K562 (cell line): ENCODE measurements at regions not wholly inside any gene's neighbourhood (a gene's known extent, or its start where the extent isn't known, plus 50 kb on each side); places are given as distances from the start of the nearest gene placed in this dataset.

ENCODE experiments used
- ATAC-seq: fragments of 200-7000 bp; cut with Tn5 transposase; 3 replicates; pipeline ENCODE4 v1.9.1; 2020; ENCODE audit warnings: moderate library complexity
- BruUV-seq: library from RNA; stranded (reverse); fragments of 400-500 nt; replicated peaks from 2 replicates; lab custom pipeline; 2021; lab: Mats Ljungman, UMichigan
- CTCF ChIA-PET: fragments of 300-600 bp; formaldehyde crosslinking; extraction: SDS; loops from one replicate; lab custom pipeline; 2021; ENCODE audit warnings: low intra/inter-chr PET ratio; lab: Yijun Ruan, JAX
- POLR2A ChIA-PET: fragments of 300-600, 350-650 bp; sonication (Branson Sonifier 250); formaldehyde crosslinking; extraction: SDS; loops from one replicate; lab custom pipeline; 2021; ENCODE audit warnings: antibody characterized with exemption, inconsistent platforms; lab: Yijun Ruan, JAX
- DNase-seq, 4 experiments: peaks; one replicate each; pipeline versions ENCODE4 v3.0.0 to v3.0.0-alpha.2; 2011 to 2018; ENCODE audit warnings: low spot score in 3 of 4, mixed read lengths in 3 of 4; ENCODE audit errors: extremely low read depth in 1 of 4
- FAIRE-seq: peaks from 2 replicates; lab custom pipeline; 2011; peaks lifted over from hg19 to GRCh38; lab: Jason Lieb, UNC
- H2AFZ ChIP-seq: 2 replicates; pipeline ENCODE4 v1.6.0; 2011; ENCODE audit warnings: low read depth, low read length, control low read depth, inconsistent platforms
- H3K27ac ChIP-seq: fragments of 200-600 bp; 3 replicates; pipeline ENCODE4 v1.8.0; 2011; ENCODE audit warnings: low read depth, mild to moderate bottlenecking, control low read depth, inconsistent platforms, low read length, moderate library complexity, mixed read lengths; ENCODE audit errors: extremely low read depth
- H3K27me3 ChIP-seq, 2 experiments: fragments of 300-600 bp in 1 of 2; 2 replicates in 1 of 2; 3 replicates in 1 of 2; pipeline versions ENCODE4 v1.6.0 to v1.8.0; 2011; ENCODE audit warnings: inconsistent platforms in 2 of 2, low read length in 2 of 2, mild to moderate bottlenecking in 1 of 2, mixed read lengths in 1 of 2, moderate library complexity in 1 of 2; ENCODE audit not compliant: control insufficient read depth in 2 of 2, insufficient read depth in 2 of 2
- H3K36me3 ChIP-seq: fragments of 300-600 bp; 3 replicates; pipeline ENCODE4 v1.8.0; 2011; ENCODE audit warnings: mild to moderate bottlenecking, low read length, inconsistent platforms; ENCODE audit not compliant: control insufficient read depth, insufficient read depth
- H3K4me1 ChIP-seq, 2 experiments: fragments of 200-600 bp in 1 of 2; replicated peaks in 1 of 2; 2 replicates in 1 of 2; 3 replicates in 1 of 2; pipeline versions ENCODE4 v1.5.1 to v1.8.0; 2011; ENCODE audit warnings: inconsistent platforms in 2 of 2, low read length in 2 of 2, mild to moderate bottlenecking in 1 of 2, mixed read lengths in 1 of 2, moderate library complexity in 1 of 2; ENCODE audit not compliant: control insufficient read depth in 2 of 2, insufficient read depth in 2 of 2
- H3K4me2 ChIP-seq: 2 replicates; pipeline ENCODE4 v1.6.1; 2011; ENCODE audit warnings: low read length, control low read depth, inconsistent platforms, mixed read lengths; ENCODE audit not compliant: insufficient read depth
- H3K4me3 ChIP-seq: fragments of 200-600 bp; sonication (generic), shearing (Covaris generic); 2 replicates; pipeline ENCODE4 v1.5.1; 2016; ENCODE audit warnings: control low read depth, inconsistent platforms
- H3K79me2 ChIP-seq: fragments of 200-600 bp; 3 replicates; pipeline ENCODE4 v1.8.0; 2011; ENCODE audit warnings: low read length, inconsistent platforms; ENCODE audit not compliant: control insufficient read depth, insufficient read depth
- H3K9ac ChIP-seq, 2 experiments: 2 replicates each; pipeline versions ENCODE4 v1.6.0 to v1.6.1; 2011; ENCODE audit warnings: low read depth in 2 of 2, low read length in 2 of 2, control low read depth in 1 of 2, inconsistent platforms in 1 of 2, mild to moderate bottlenecking in 1 of 2, mixed read lengths in 1 of 2; ENCODE audit not compliant: insufficient read depth in 1 of 2
- H3K9me1 ChIP-seq: one replicate; pipeline ENCODE4 v1.6.0; 2011; ENCODE audit warnings: inconsistent platforms, mild to moderate bottlenecking, low read length, moderate library complexity; ENCODE audit not compliant: control insufficient read depth, insufficient read depth
- H3K9me3 ChIP-seq: replicated peaks from 2 replicates; pipeline ENCODE4 v1.5.1; 2011; ENCODE audit warnings: low read depth, low read length, inconsistent platforms; ENCODE audit not compliant: control insufficient read depth, insufficient read depth
- H4K20me1 ChIP-seq: replicated peaks from 2 replicates; pipeline ENCODE4 v1.6.1; 2011; ENCODE audit warnings: low read length, inconsistent platforms, mixed read lengths; ENCODE audit not compliant: control insufficient read depth, insufficient read depth
- ARID4B ChIP-seq: sonication (generic); formaldehyde crosslinking; IDR thresholded peaks from 2 replicates; pipeline ENCODE4 v1.8.0; 2022; ENCODE audit warnings: mild to moderate bottlenecking, missing genetic modification reagents
- BRD4 ChIP-seq: fragments of 200-600 bp; sonication (generic); IDR thresholded peaks from 2 replicates; pipeline ENCODE4 v1.6.1; 2017; ENCODE audit warnings: inconsistent platforms
- CHAMP1 ChIP-seq: fragments of 450-650 bp; IDR thresholded peaks from 2 replicates; pipeline ENCODE4 v1.6.1; 2016; ENCODE audit warnings: mild to moderate bottlenecking
- EZH2 ChIP-seq: IDR thresholded peaks from 2 replicates; pipeline ENCODE4 v1.6.1; 2012; ENCODE audit warnings: low read depth, mild to moderate bottlenecking, inconsistent platforms, low read length, borderline replicate concordance
- FIP1L1 ChIP-seq: fragments of 200-400 bp; formaldehyde crosslinking; IDR thresholded peaks from 2 replicates; pipeline ENCODE4 v1.6.1; 2018; ENCODE audit warnings: mild to moderate bottlenecking, low read depth, low read length; ENCODE audit not compliant: poor library complexity, severe bottlenecking
- FOXK1 ChIP-seq: sonication (generic); formaldehyde crosslinking; IDR thresholded peaks from 2 replicates; pipeline ENCODE4 v1.8.0; 2022; ENCODE audit warnings: missing genetic modification reagents, mild to moderate bottlenecking, borderline replicate concordance
- MBD1 ChIP-seq: fragments of 250-450 bp; sonication (Bioruptor Pico); IDR thresholded peaks from 2 replicates; pipeline ENCODE4 v1.8.0; 2022; ENCODE audit warnings: inconsistent platforms
- TARDBP ChIP-seq: fragments of 450-650 bp; IDR thresholded peaks from 2 replicates; pipeline ENCODE4 v1.6.1; 2016
- ZNF134 ChIP-seq: fragments of 250-450 bp; sonication (Bioruptor Pico); conservative IDR thresholded peaks from 2 replicates; pipeline ENCODE4 v1.4.0; 2020
- WGBS: fragments of 100-300 bp; shearing (Covaris generic); methylation state at CpG from one replicate; pipeline ENCODE4 v1.1.6; 2016; ENCODE audit warnings: low coverage, mixed read lengths; ENCODE audit not compliant: insufficient coverage; ENCODE audit errors: missing lambda C conversion rate; 5-methylcytosine and 5-hydroxymethylcytosine counted together
- in situ Hi-C: fragments of 300-500 bp; cut with MboI; formaldehyde crosslinking; loops from 4 replicates; pipeline ENCODE4 v1.15.0; 2018; ENCODE audit warnings: inconsistent platforms, mixed read lengths
- intact Hi-C: fragments of 100-400 bp; cut with micrococcal nuclease; formaldehyde crosslinking; loops from 2 replicates; pipeline ENCODE4 v1.14.2; 2022

- H4K20me1 ChIP-seq: no peaks in the 10 kb centered on the region
- no peak overlapping the region for H3K4me3 ChIP-seq
- TF ChIP-seq EZH2: no peak
- peak; percentile 90 for TF ChIP-seq ZNF134 (CRISPR knock-in tag)
- FAIRE-seq (no peak), ATAC-seq (no peak), DNase-seq (peak in 1 of 4 experiments; percentile 42)
- H3K4me2 ChIP-seq: no peak overlapping the region
- CTCF ChIA-PET: no interaction called here
- H2AFZ ChIP-seq: no peak overlapping the region
- H3K36me3 ChIP-seq: no peaks in the 10 kb centered on the region
- POLR2A ChIA-PET: no interaction called here
- H3K9ac ChIP-seq: no peak overlapping the region
- no peaks in the 10 kb centered on the region; the same call in 1 of the 2 replicates for H3K9me3 ChIP-seq
- 3% methylated on average over 4 of the region's 4 CpGs for WGBS
- H3K4me1 ChIP-seq: no peaks in the 10 kb centered on the region
- BruUV-seq: no TSS peak
- in situ Hi-C loops: no loop called here
- H3K9me1 ChIP-seq: no peaks in the 10 kb centered on the region
- intact Hi-C loops: no loop called here
- H3K27me3 ChIP-seq: no peaks in the 10 kb centered on the region
- H3K79me2 ChIP-seq: no peaks in the 10 kb centered on the region
- H3K27ac ChIP-seq: no peak overlapping the region
Observed at GRCh38 chr13:87124785-87125074, 546.4 kb upstream of the SLITRK5 start.

- Histone ChIP-seq H4K20me1 (no peaks in the 10 kb centered on the region), H3K79me2 (no peaks in the 10 kb centered on the region), H3K36me3 (no peaks in the 10 kb centered on the region), H3K27me3 (no peaks in the 10 kb centered on the region), H3K4me2 (no peak overlapping the region), H3K4me3 (no peak overlapping the region), H3K4me1 (no peaks in the 10 kb centered on the region), H3K27ac (no peak overlapping the region), H3K9me3 (no peaks in the 10 kb centered on the region; the same call in 1 of the 2 replicates), H2AFZ (no peak overlapping the region), H3K9me1 (no peaks in the 10 kb centered on the region), H3K9ac (no peak overlapping the region)
- CTCF ChIA-PET: no interaction called here
- POLR2A ChIA-PET: no interaction called here
- no peak for DNase-seq
- in situ Hi-C loops (no loop called here), intact Hi-C loops (no loop called here)
- no peak for ATAC-seq
- BruUV-seq: no TSS peak
- FAIRE-seq: no peak
- TF ChIP-seq TARDBP: no peak
- TF ChIP-seq BRD4: no peak
- no peak for TF ChIP-seq FIP1L1
- TF ChIP-seq CHAMP1: no peak
- no peak for TF ChIP-seq FOXK1
- TF ChIP-seq ARID4B: no peak
- TF ChIP-seq MBD1: no peak
Observed at GRCh38 chr13:87128036-87128435, 543.1 kb upstream of the SLITRK5 start.
